ENCODE measurements at regions not wholly inside any gene's neighbourhood (a gene's known extent, or its start where the extent isn't known, plus 50 kb on each side); places are given as distances from the start of the nearest gene placed in this dataset.

- TF ChIP-seq CTCF (IDR thresholded peaks at IDR 0.05) (no peak), POLR2A (IDR thresholded peaks at IDR 0.05) (no peak)
Observed at GRCh38 chr7:136665878-136666509, 202.5 kb upstream of the CHRM2 start.
